ENCODE measurements at regions not wholly inside any gene's neighbourhood (a gene's known extent, or its start where the extent isn't known, plus 50 kb on each side); places are given as distances from the start of the nearest gene placed in this dataset.

GRCh38 chr20:59525500-59526241 lies 78.7 kb upstream of the PHACTR3 start (continued):
- TF ChIP-seq JUND (IDR thresholded peaks at IDR 0.05; ENCODE audit: borderline replicate concordance, low read depth, low read length) (0 out of 2 replicates have a peak, but pooled peaks have one; percentile 7), JUND (tag; IDR thresholded peaks at IDR 0.05; ENCODE audit: borderline replicate concordance, low read depth, low read length) (no peak), SRSF7 (optimal IDR thresholded peaks at IDR 0.05; ENCODE audit: low read depth, low read length) (no peak), MAZ (CRISPR knock-in tag; conservative IDR thresholded peaks at IDR 0.05 in 1 of 2, IDR thresholded peaks at IDR 0.05 in 1 of 2) (0 out of 4 replicates have a peak, but pooled peaks of 1 of the 2 experiments have one; percentile 24), SNRNP70 (optimal IDR thresholded peaks at IDR 0.05; ENCODE audit: low read depth, low read length) (no peak), ZBTB1 (CRISPR knock-in tag; IDR thresholded peaks at IDR 0.05; ENCODE audit: borderline replicate concordance, low read depth) (no peak), KLF16 (IDR thresholded peaks at IDR 0.05) (0 out of 2 replicates have a peak, but pooled peaks have one; percentile 27), PCBP1 (IDR thresholded peaks at IDR 0.05; ENCODE audit: low read depth, low read length, poor library complexity, severe bottlenecking) (no peak), NKRF (IDR thresholded peaks at IDR 0.05; ENCODE audit: borderline replicate concordance) (no peak), RNF2 (IDR thresholded peaks at IDR 0.05) (no peak), BHLHE40 (IDR thresholded peaks at IDR 0.05; ENCODE audit: low read length) (peak; percentile 65; the same call in 1 of the 2 replicates), NFIC (IDR thresholded peaks at IDR 0.05) (peak; percentile 31; the same call in 1 of the 2 replicates), RB1 (IDR thresholded peaks at IDR 0.05; ENCODE audit: low read depth) (0 out of 2 replicates have a peak, but pooled peaks have one; percentile 28), TFAP4 (CRISPR knock-in tag; IDR thresholded peaks at IDR 0.05; ENCODE audit: borderline replicate concordance) (no peak), ZNF224 (CRISPR knock-in tag; IDR thresholded peaks at IDR 0.05) (no peak), CAMTA2 (CRISPR knock-in tag; conservative IDR thresholded peaks at IDR 0.05) (no peak), CTCF (IDR thresholded peaks at IDR 0.05 in 2 of 3, conservative IDR thresholded peaks at IDR 0.05 in 1 of 3; ENCODE audit: insufficient read depth in 2 of 3, low read depth in 1 of 3, low read length in 3 of 3) (peak; percentile 86 to 92 (median 91)), GABPA (tag; conservative IDR thresholded peaks at IDR 0.05; ENCODE audit: low read depth) (no peak), SREBF2 (CRISPR knock-in tag; IDR thresholded peaks at IDR 0.05) (no peak), SMC3 (conservative IDR thresholded peaks at IDR 0.05; ENCODE audit: insufficient read depth, low read depth, low read length) (peak; percentile 36; the same call in 1 of the 2 replicates)
- TF ChIP-seq, protein P1, sequence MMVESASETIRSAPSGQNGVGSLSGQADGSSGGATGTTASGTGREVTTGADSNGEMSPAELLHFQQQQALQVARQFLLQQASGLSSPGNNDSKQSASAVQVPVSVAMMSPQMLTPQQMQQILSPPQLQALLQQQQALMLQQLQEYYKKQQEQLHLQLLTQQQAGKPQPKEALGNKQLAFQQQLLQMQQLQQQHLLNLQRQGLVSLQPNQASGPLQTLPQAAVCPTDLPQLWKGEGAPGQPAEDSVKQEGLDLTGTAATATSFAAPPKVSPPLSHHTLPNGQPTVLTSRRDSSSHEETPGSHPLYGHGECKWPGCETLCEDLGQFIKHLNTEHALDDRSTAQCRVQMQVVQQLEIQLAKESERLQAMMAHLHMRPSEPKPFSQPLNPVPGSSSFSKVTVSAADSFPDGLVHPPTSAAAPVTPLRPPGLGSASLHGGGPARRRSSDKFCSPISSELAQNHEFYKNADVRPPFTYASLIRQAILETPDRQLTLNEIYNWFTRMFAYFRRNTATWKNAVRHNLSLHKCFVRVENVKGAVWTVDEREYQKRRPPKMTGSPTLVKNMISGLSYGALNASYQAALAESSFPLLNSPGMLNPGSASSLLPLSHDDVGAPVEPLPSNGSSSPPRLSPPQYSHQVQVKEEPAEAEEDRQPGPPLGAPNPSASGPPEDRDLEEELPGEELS (CRISPR knock-in tag; IDR thresholded peaks at IDR 0.05; ENCODE audit: borderline replicate concordance) = no peak

Data from K562 (cell line).